Dendritic cell treated with granulocyte-macrophage colony-stimulating factor and Interleukin-4, amounts not matched to agents 40 ng/mL and 50 ng/mL, for 4 days (primary cell): ENCODE measurements at regions not wholly inside any gene's neighbourhood (a gene's known extent, or its start where the extent isn't known, plus 50 kb on each side); places are given as distances from the start of the nearest gene placed in this dataset.

ENCODE experiments used
- H3K27ac Mint-ChIP-seq: one replicate; pipeline ENCODE4 v1.8.0; 2022; ENCODE audit warnings: mild to moderate bottlenecking, mixed read lengths
- H3K27me3 Mint-ChIP-seq: one replicate; pipeline ENCODE4 v1.8.0; 2022; ENCODE audit warnings: mild to moderate bottlenecking, mixed read lengths
- H3K36me3 Mint-ChIP-seq: one replicate; pipeline ENCODE4 v1.8.0; 2022; ENCODE audit warnings: low read depth, mixed read lengths
- H3K4me1 Mint-ChIP-seq: one replicate; pipeline ENCODE4 v1.8.0; 2022; ENCODE audit warnings: low read depth, mixed read lengths
- H3K4me3 Mint-ChIP-seq: one replicate; pipeline ENCODE4 v1.8.0; 2022; ENCODE audit warnings: mild to moderate bottlenecking, moderate library complexity, mixed read lengths
- H3K9me3 Mint-ChIP-seq: one replicate; pipeline ENCODE4 v1.8.0; 2022; ENCODE audit warnings: mixed read lengths
- intact Hi-C: fragments of 100-400 bp; cut with micrococcal nuclease; formaldehyde crosslinking; loops from one replicate; pipeline ENCODE4 v1.15.0; 2022

- Mint-ChIP-seq H3K36me3 (no peaks in the 10 kb centered on the region), H3K27me3 (no peaks in the 10 kb centered on the region), H3K9me3 (peaks cover 48% of the 10 kb centered on the region), H3K27ac (no peak overlapping the region), H3K4me1 (no peaks in the 10 kb centered on the region), H3K4me3 (no peak overlapping the region)
- intact Hi-C loops = no loop called here
Observed at GRCh38 chr1:103854279-103854678, 104.6 kb downstream of the AMY1C start.

GRCh38 chr1:103859721-103860120 is 110.0 kb downstream of the AMY1C start:
- H3K27me3 Mint-ChIP-seq = no peaks in the 10 kb centered on the region
- H3K27ac Mint-ChIP-seq = no peak overlapping the region
- H3K9me3 Mint-ChIP-seq = peaks cover 21% of the 10 kb centered on the region
- no peak overlapping the region for H3K4me3 Mint-ChIP-seq
- H3K4me1 Mint-ChIP-seq = no peaks in the 10 kb centered on the region
- intact Hi-C loops = no loop called here
- H3K36me3 Mint-ChIP-seq = no peaks in the 10 kb centered on the region

GRCh38 chr1:103898576-103899345 is 149.1 kb downstream of the AMY1C start:
- H3K4me1 Mint-ChIP-seq = no peaks in the 10 kb centered on the region
- intact Hi-C loops = no loop called here

GRCh38 chr1:103900005-103900404 is 150.3 kb downstream of the AMY1C start:
- intact Hi-C loops = no loop called here
- Mint-ChIP-seq H3K4me3 (no peak overlapping the region), H3K36me3 (no peaks in the 10 kb centered on the region), H3K9me3 (peaks cover 12% of the 10 kb centered on the region), H3K4me1 (no peaks in the 10 kb centered on the region), H3K27ac (no peak overlapping the region), H3K27me3 (no peaks in the 10 kb centered on the region)

More at GRCh38 chr1:103898576-103899345, 149.1 kb downstream of the AMY1C start:
- Mint-ChIP-seq H3K4me3 (no peak overlapping the region), H3K9me3 (peaks cover 1% of the 10 kb centered on the region), H3K27ac (no peak overlapping the region), H3K36me3 (no peaks in the 10 kb centered on the region), H3K27me3 (no peaks in the 10 kb centered on the region)

GRCh38 chr1:103901072-103901471 is 151.4 kb downstream of the AMY1C start:
- Mint-ChIP-seq H3K27me3 (no peaks in the 10 kb centered on the region), H3K9me3 (peaks cover 12% of the 10 kb centered on the region), H3K4me1 (no peaks in the 10 kb centered on the region), H3K27ac (no peak overlapping the region), H3K36me3 (no peaks in the 10 kb centered on the region), H3K4me3 (no peak overlapping the region)
- intact Hi-C loops = no loop called here

GRCh38 chr1:103905363-103905762 is 155.7 kb downstream of the AMY1C start:
- Mint-ChIP-seq H3K4me1 (no peaks in the 10 kb centered on the region), H3K9me3 (peaks cover 12% of the 10 kb centered on the region), H3K27me3 (no peaks in the 10 kb centered on the region), H3K36me3 (no peaks in the 10 kb centered on the region), H3K4me3 (no peak overlapping the region), H3K27ac (no peak overlapping the region)
- intact Hi-C loops = no loop called here

- Mint-ChIP-seq H3K27ac (no peak overlapping the region), H3K4me1 (no peaks in the 10 kb centered on the region), H3K36me3 (no peaks in the 10 kb centered on the region), H3K4me3 (no peak overlapping the region), H3K9me3 (peaks cover 6% of the 10 kb centered on the region), H3K27me3 (no peaks in the 10 kb centered on the region)
- intact Hi-C loops = no loop called here
Observed at GRCh38 chr1:103911450-103911849, 161.8 kb downstream of the AMY1C start.

GRCh38 chr1:103917795-103918194 is 168.1 kb downstream of the AMY1C start:
- Mint-ChIP-seq H3K4me1 (no peaks in the 10 kb centered on the region), H3K36me3 (no peaks in the 10 kb centered on the region), H3K9me3 (peaks cover 6% of the 10 kb centered on the region), H3K4me3 (no peak overlapping the region), H3K27me3 (no peaks in the 10 kb centered on the region), H3K27ac (no peak overlapping the region)
- intact Hi-C loops = no loop called here

- Mint-ChIP-seq H3K9me3 (peaks cover under 1% of the 10 kb centered on the region), H3K4me1 (no peaks in the 10 kb centered on the region), H3K4me3 (no peak overlapping the region), H3K27ac (no peak overlapping the region), H3K27me3 (no peaks in the 10 kb centered on the region), H3K36me3 (no peaks in the 10 kb centered on the region)
- intact Hi-C loops = no loop called here
Observed at GRCh38 chr1:103931891-103932290, 182.2 kb downstream of the AMY1C start.

GRCh38 chr1:103937763-103938357 is 188.2 kb downstream of the AMY1C start:
- Mint-ChIP-seq H3K27me3 (no peaks in the 10 kb centered on the region), H3K9me3 (peaks cover 7% of the 10 kb centered on the region), H3K4me3 (no peak overlapping the region), H3K4me1 (no peaks in the 10 kb centered on the region), H3K36me3 (no peaks in the 10 kb centered on the region), H3K27ac (no peak overlapping the region)
- intact Hi-C loops = no loop called here

GRCh38 chr1:103941086-103941485 is 191.4 kb downstream of the AMY1C start:
- no peak overlapping the region for H3K4me3 Mint-ChIP-seq
- H3K27ac Mint-ChIP-seq = no peak overlapping the region
- no peaks in the 10 kb centered on the region for H3K27me3 Mint-ChIP-seq
- intact Hi-C loops = no loop called here
- peaks cover 7% of the 10 kb centered on the region for H3K9me3 Mint-ChIP-seq
- no peaks in the 10 kb centered on the region for H3K4me1 Mint-ChIP-seq
- H3K36me3 Mint-ChIP-seq = no peaks in the 10 kb centered on the region

GRCh38 chr1:103942029-103942428 is 192.3 kb downstream of the AMY1C start:
- no peaks in the 10 kb centered on the region for H3K36me3 Mint-ChIP-seq
- no peak overlapping the region for H3K27ac Mint-ChIP-seq
- peaks cover 7% of the 10 kb centered on the region for H3K9me3 Mint-ChIP-seq
- no peak overlapping the region for H3K4me3 Mint-ChIP-seq
- H3K4me1 Mint-ChIP-seq = no peaks in the 10 kb centered on the region
- intact Hi-C loops = no loop called here
- no peaks in the 10 kb centered on the region for H3K27me3 Mint-ChIP-seq

GRCh38 chr1:103945774-103946173 is 196.1 kb downstream of the AMY1C start:
- no peak overlapping the region for H3K4me3 Mint-ChIP-seq
- no peaks in the 10 kb centered on the region for H3K9me3 Mint-ChIP-seq
- no peaks in the 10 kb centered on the region for H3K27me3 Mint-ChIP-seq
- H3K27ac Mint-ChIP-seq = no peak overlapping the region
- no peaks in the 10 kb centered on the region for H3K4me1 Mint-ChIP-seq
- H3K36me3 Mint-ChIP-seq = no peaks in the 10 kb centered on the region
- intact Hi-C loops = no loop called here

- Mint-ChIP-seq H3K27ac (no peak overlapping the region), H3K9me3 (no peaks in the 10 kb centered on the region), H3K27me3 (no peaks in the 10 kb centered on the region), H3K36me3 (no peaks in the 10 kb centered on the region), H3K4me3 (no peak overlapping the region), H3K4me1 (no peaks in the 10 kb centered on the region)
- intact Hi-C loops = no loop called here
Observed at GRCh38 chr1:103948526-103948925, 198.8 kb downstream of the AMY1C start.

- no peaks in the 10 kb centered on the region for H3K27me3 Mint-ChIP-seq
- no peaks in the 10 kb centered on the region for H3K36me3 Mint-ChIP-seq
- no peak overlapping the region for H3K4me3 Mint-ChIP-seq
- intact Hi-C loops = no loop called here
- H3K9me3 Mint-ChIP-seq = no peaks in the 10 kb centered on the region
- H3K4me1 Mint-ChIP-seq = no peaks in the 10 kb centered on the region
- no peak overlapping the region for H3K27ac Mint-ChIP-seq
Observed at GRCh38 chr1:103949779-103950178, 200.1 kb downstream of the AMY1C start.
